H1 (cell line): ENCODE measurements at regions not wholly inside any gene's neighbourhood (a gene's known extent, or its start where the extent isn't known, plus 50 kb on each side); places are given as distances from the start of the nearest gene placed in this dataset.

ENCODE experiments used
- CTCF ChIA-PET: fragments of 300-600 bp; sonication (Branson Sonifier 250); formaldehyde crosslinking; loops from one replicate; lab custom pipeline; 2021; ENCODE audit not compliant: partially characterized antibody; lab: Charles Lee
- POLR2A ChIA-PET: fragments of 300-600 bp; sonication (Branson Sonifier 250); formaldehyde crosslinking; loops from one replicate; lab custom pipeline; 2021; ENCODE audit warnings: inconsistent platforms; ENCODE audit not compliant: partially characterized antibody; lab: Charles Lee
- DNase-seq, 2 experiments: peaks; one replicate each; pipeline versions ENCODE4 v3.0.0 to v3.0.0-alpha.2; 2010 to 2022; ENCODE audit warnings: low spot score in 2 of 2, low read depth in 1 of 2, mixed read lengths in 1 of 2
- FAIRE-seq: peaks from 2 replicates; lab custom pipeline; 2011; peaks lifted over from hg19 to GRCh38; lab: Jason Lieb, UNC
- H2AFZ ChIP-seq: 2 replicates; pipeline ENCODE4 v1.8.1; 2012; ENCODE audit warnings: low read length, inconsistent platforms
- H2AK5ac ChIP-seq: 2 replicates; pipeline ENCODE4 v1.6.1; 2013; ENCODE audit warnings: low read depth, low read length
- H2BK120ac ChIP-seq: replicated peaks from 2 replicates; pipeline ENCODE3; 2013; ENCODE audit warnings: low read depth, low read length, inconsistent platforms
- H2BK12ac ChIP-seq: 2 replicates; pipeline ENCODE4 v1.6.1; 2013; ENCODE audit warnings: low read depth, low read length
- H2BK15ac ChIP-seq: 2 replicates; pipeline ENCODE4 v1.6.1; 2013; ENCODE audit warnings: low read length
- H2BK20ac ChIP-seq: 2 replicates; pipeline ENCODE4 v1.6.1; 2013; ENCODE audit warnings: low read length
- H2BK5ac ChIP-seq: 2 replicates; pipeline ENCODE4 v1.6.1; 2013; ENCODE audit warnings: low read depth, low read length
- H3K14ac ChIP-seq: 2 replicates; pipeline ENCODE4 v1.6.1; 2013; ENCODE audit warnings: inconsistent platforms; ENCODE audit not compliant: insufficient read length
- H3K18ac ChIP-seq: 2 replicates; pipeline ENCODE4 v1.6.1; 2013; ENCODE audit warnings: low read length; ENCODE audit errors: extremely low read depth
- H3K23ac ChIP-seq: 2 replicates; pipeline ENCODE4 v1.6.1; 2013; ENCODE audit warnings: inconsistent platforms; ENCODE audit not compliant: insufficient read length
- H3K23me2 ChIP-seq: 2 replicates; pipeline ENCODE4 v1.6.1; 2013; ENCODE audit warnings: low read depth, low read length
- H3K27ac ChIP-seq: 2 replicates; pipeline ENCODE4 v1.6.1; 2011; ENCODE audit warnings: low read depth, low read length, inconsistent platforms
- H3K27me3 ChIP-seq, 4 experiments: replicated peaks in 1 of 4; 1 replicate in 1 of 4; 2 replicates in 3 of 4; pipeline versions ENCODE4 v1.6.1 to v1.8.1; 2011 to 2013; ENCODE audit warnings: low read length in 3 of 4, mild to moderate bottlenecking in 3 of 4, inconsistent platforms in 2 of 4, mixed read lengths in 2 of 4, moderate library complexity in 1 of 4; ENCODE audit not compliant: control insufficient read depth in 3 of 4, insufficient read depth in 3 of 4; ENCODE audit errors: extremely low read depth in 1 of 4
- H3K36me3 ChIP-seq, 4 experiments: 2 replicates each; pipeline versions ENCODE4 v1.6.1 to v1.8.1; 2011 to 2013; ENCODE audit warnings: mild to moderate bottlenecking in 4 of 4, low read length in 3 of 4, moderate library complexity in 2 of 4, control low read depth in 1 of 4, inconsistent platforms in 1 of 4; ENCODE audit not compliant: insufficient read depth in 4 of 4, control insufficient read depth in 2 of 4
- H3K4ac ChIP-seq: replicated peaks from 2 replicates; pipeline ENCODE3; 2013; ENCODE audit warnings: low read length, low read depth, mixed read lengths, inconsistent platforms; ENCODE audit not compliant: insufficient read length
- H3K4me1 ChIP-seq, 4 experiments: replicated peaks in 1 of 4; 1 replicate in 1 of 4; 2 replicates in 3 of 4; pipeline versions ENCODE4 v1.6.1 to v1.8.1; 2011 to 2013; ENCODE audit warnings: low read length in 3 of 4, inconsistent platforms in 2 of 4, mixed read lengths in 1 of 4; ENCODE audit not compliant: insufficient read depth in 4 of 4, control insufficient read depth in 3 of 4
- H3K4me2 ChIP-seq, 2 experiments: 2 replicates each; pipeline versions ENCODE4 v1.6.1 to v1.8.1; 2011 to 2013; ENCODE audit warnings: low read depth in 2 of 2, low read length in 2 of 2, control low read depth in 1 of 2, inconsistent platforms in 1 of 2, mild to moderate bottlenecking in 1 of 2; ENCODE audit not compliant: insufficient read depth in 1 of 2
- H3K4me3 ChIP-seq, 4 experiments: fragments of 200-600, 300-600 bp in 1 of 4; sonication (generic), shearing (Covaris generic), sonication (Bioruptor Twin) in 1 of 4; 2 replicates each; pipeline versions ENCODE4 v1.5.1 to v1.8.1; 2011 to 2016; ENCODE audit warnings: low read length in 4 of 4, low read depth in 3 of 4, control low read depth in 2 of 4, inconsistent platforms in 2 of 4, mild to moderate bottlenecking in 2 of 4, mixed read lengths in 1 of 4, moderate library complexity in 1 of 4; ENCODE audit not compliant: insufficient read depth in 2 of 4; ENCODE audit errors: extremely low read depth in 1 of 4
- H3K56ac ChIP-seq: replicated peaks from 2 replicates; pipeline ENCODE3; 2013; ENCODE audit warnings: low read depth, mild to moderate bottlenecking, mixed read lengths, low read length, inconsistent platforms; ENCODE audit not compliant: insufficient read length
- H3K79me1 ChIP-seq: 2 replicates; pipeline ENCODE4 v1.6.1; 2013; ENCODE audit warnings: low read depth, low read length, control low read depth
- H3K79me2 ChIP-seq, 2 experiments: 2 replicates each; pipeline versions ENCODE4 v1.6.1 to v1.8.1; 2012 to 2013; ENCODE audit warnings: low read length in 2 of 2, mild to moderate bottlenecking in 2 of 2, inconsistent platforms in 1 of 2; ENCODE audit not compliant: insufficient read depth in 2 of 2, control insufficient read depth in 1 of 2
- H3K9ac ChIP-seq, 4 experiments: replicated peaks in 1 of 4; 1 replicate in 1 of 4; 2 replicates in 3 of 4; pipeline versions ENCODE4 v1.6.1 to v1.8.1; 2011 to 2013; ENCODE audit warnings: low read depth in 3 of 4, low read length in 3 of 4, control low read depth in 2 of 4, mild to moderate bottlenecking in 2 of 4, moderate library complexity in 2 of 4, inconsistent platforms in 1 of 4; ENCODE audit errors: extremely low read depth in 1 of 4
- H3K9me3 ChIP-seq, 2 experiments: 2 replicates each; pipeline versions ENCODE4 v1.6.1 to v1.8.1; 2012 to 2013; ENCODE audit warnings: mild to moderate bottlenecking in 2 of 2, moderate library complexity in 2 of 2, control low read depth in 1 of 2, inconsistent platforms in 1 of 2, low read depth in 1 of 2, low read length in 1 of 2, mixed read lengths in 1 of 2; ENCODE audit not compliant: insufficient read depth in 2 of 2
- H4K20me1 ChIP-seq, 2 experiments: replicated peaks in 1 of 2; 2 replicates each; pipeline versions ENCODE3 to v1.8.1; 2011 to 2013; ENCODE audit warnings: inconsistent platforms in 2 of 2, low read length in 2 of 2, mild to moderate bottlenecking in 1 of 2; ENCODE audit not compliant: insufficient read depth in 2 of 2, control insufficient read depth in 1 of 2
- H4K5ac ChIP-seq: 2 replicates; pipeline ENCODE4 v1.6.1; 2013; ENCODE audit warnings: low read length, low read depth, mixed read lengths, inconsistent platforms; ENCODE audit not compliant: insufficient read length
- H4K8ac ChIP-seq: 2 replicates; pipeline ENCODE4 v1.8.0; 2013; ENCODE audit warnings: mild to moderate bottlenecking, moderate library complexity, low read length, inconsistent platforms; ENCODE audit not compliant: insufficient read depth; ENCODE audit errors: extremely low read depth
- H4K91ac ChIP-seq: replicated peaks from 2 replicates; pipeline ENCODE3; 2013; ENCODE audit warnings: low read length, mixed read lengths, inconsistent platforms; ENCODE audit not compliant: insufficient read length
- CBX8 ChIP-seq: fragments of 300-800, 300-1000 bp; sonication (generic); IDR thresholded peaks from 2 replicates; pipeline ENCODE4 v1.7.1; 2016; ENCODE audit warnings: low read depth, low read length, borderline replicate concordance
- EP300 ChIP-seq, 2 experiments: IDR thresholded peaks; 1 replicate in 1 of 2; 2 replicates in 1 of 2; pipeline ENCODE4 v1.6.1; 2011 to 2012; ENCODE audit warnings: low read depth in 2 of 2, low read length in 2 of 2, mild to moderate bottlenecking in 2 of 2, borderline replicate concordance in 1 of 2, inconsistent platforms in 1 of 2, moderate library complexity in 1 of 2
- GABPA ChIP-seq: IDR thresholded peaks from 2 replicates; pipeline ENCODE4 v1.6.1; 2011; ENCODE audit warnings: mild to moderate bottlenecking, low read length, moderate library complexity, borderline replicate concordance; ENCODE audit not compliant: insufficient read depth
- NANOG ChIP-seq: IDR thresholded peaks from 2 replicates; pipeline ENCODE4 v1.6.1; 2011; ENCODE audit warnings: low read length, low read depth, mild to moderate bottlenecking, inconsistent platforms; ENCODE audit not compliant: insufficient read depth, poor library complexity, severe bottlenecking
- TAF7 ChIP-seq: optimal IDR thresholded peaks from 2 replicates; pipeline ENCODE3; 2011; ENCODE audit warnings: low read depth, mild to moderate bottlenecking, inconsistent platforms, low read length, moderate library complexity, borderline replicate concordance
- WGBS, 2 experiments: shearing (Covaris generic) in 1 of 2; methylation state at CpG; one replicate each; pipeline versions ENCODE4 v1.1.6 to v1.1.7; 2013 to 2015; ENCODE audit warnings: low lambda C conversion rate in 2 of 2, mixed read lengths in 2 of 2, inconsistent platforms in 1 of 2, low coverage in 1 of 2, missing lambda C conversion rate in 1 of 2; ENCODE audit not compliant: insufficient replicate concordance in 2 of 2, insufficient coverage in 1 of 2, insufficient read length in 1 of 2; ENCODE audit errors: extremely low coverage in 1 of 2, missing lambda C conversion rate in 1 of 2; 5-methylcytosine and 5-hydroxymethylcytosine counted together

GRCh38 chr2:128868686-128869551, 550.3 kb upstream of the HS6ST1 start:
- Histone ChIP-seq H2AFZ (no peak overlapping the region), H3K4me3 (no peak overlapping the region), H4K8ac (0 out of 2 replicates have a peak overlapping the region, but pooled peaks have one; percentile 14), H4K20me1 (no peaks in the 10 kb centered on the region), H3K18ac (no peak overlapping the region; the same call in 1 of the 2 replicates), H4K5ac (no peak overlapping the region), H2BK120ac (no peak overlapping the region), H3K4ac (no peak overlapping the region), H3K4me1 (no peaks in the 10 kb centered on the region; a peak in 1 of 7 replicates), H3K14ac (no peak overlapping the region), H3K27me3 (no peaks in the 10 kb centered on the region), H3K27ac (no peak overlapping the region), H3K9me3 (no peaks in the 10 kb centered on the region), H2BK15ac (no peak overlapping the region), H3K9ac (no peak overlapping the region), H3K23ac (no peak overlapping the region), H3K23me2 (no peaks in the 10 kb centered on the region), H2BK20ac (no peak overlapping the region), H2BK12ac (no peak overlapping the region), H2AK5ac (no peak overlapping the region), H4K91ac (no peak overlapping the region), H3K36me3 (no peaks in the 10 kb centered on the region), H3K79me1 (no peaks in the 10 kb centered on the region), H3K56ac (no peak overlapping the region), H3K4me2 (no peak overlapping the region), H3K79me2 (no peaks in the 10 kb centered on the region), H2BK5ac (no peak overlapping the region)
- ChIA-PET CTCF (no interaction called here), POLR2A (no interaction called here)
- TF ChIP-seq NANOG (no peak), CBX8 (no peak), TAF7 (no peak), EP300 (IDR thresholded peaks at IDR 0.05; ENCODE audit: borderline replicate concordance in 1 of 2, low read depth in 2 of 2, low read length in 2 of 2) (no peak), GABPA (no peak)
- DNase-seq, result no peak
- no peak for FAIRE-seq
- WGBS, 2 experiments, result 87% methylated on average over 7 of the region's 7 CpGs; no CpG with 5 or more reads in 1 of the 2 experiments
